NCI-H82 treated with DMSO at 0.1 percent for 48 hours (cell line): ENCODE measurements at regions not wholly inside any gene's neighbourhood (a gene's known extent, or its start where the extent isn't known, plus 50 kb on each side); places are given as distances from the start of the nearest gene placed in this dataset.

ENCODE experiments used
- DNase-seq: peaks from one replicate; lab custom pipeline; 2025; ENCODE audit not compliant: unreplicated experiment; lab: John Stamatoyannopoulos, UW

GRCh38 chr1:239918634-239919033 lies 173.0 kb upstream of the FMN2 start:
- no peak for DNase-seq

GRCh38 chr1:239920214-239920613 lies 171.5 kb upstream of the FMN2 start:
- no peak for DNase-seq

GRCh38 chr1:239922778-239923522 lies 168.7 kb upstream of the FMN2 start:
- DNase-seq, result no peak

- no peak for DNase-seq
Observed at GRCh38 chr1:239924741-239925350, 166.8 kb upstream of the FMN2 start.

- no peak for DNase-seq
Observed at GRCh38 chr1:239926184-239926583, 165.5 kb upstream of the FMN2 start.

GRCh38 chr1:239929317-239929716 lies 162.4 kb upstream of the FMN2 start:
- no peak for DNase-seq

- no peak for DNase-seq
Observed at GRCh38 chr1:239930686-239931262, 160.9 kb upstream of the FMN2 start.

- DNase-seq, result no peak
Observed at GRCh38 chr1:239931341-239931740, 160.3 kb upstream of the FMN2 start.

- DNase-seq, result no peak
Observed at GRCh38 chr1:239939602-239940001, 152.1 kb upstream of the FMN2 start.

GRCh38 chr1:239943761-239944160 lies 147.9 kb upstream of the FMN2 start:
- no peak for DNase-seq

- DNase-seq, result no peak
Observed at GRCh38 chr1:239944666-239945065, 147.0 kb upstream of the FMN2 start.

GRCh38 chr1:239947801-239948200 lies 143.9 kb upstream of the FMN2 start:
- DNase-seq, result no peak

- DNase-seq, result peak; percentile 67
Observed at GRCh38 chr1:239951511-239952140, 140.1 kb upstream of the FMN2 start.

- DNase-seq, result no peak
Observed at GRCh38 chr1:239952348-239953308, 139.1 kb upstream of the FMN2 start.

GRCh38 chr1:239954836-239955235 lies 136.8 kb upstream of the FMN2 start:
- no peak for DNase-seq

- DNase-seq, result no peak
Observed at GRCh38 chr1:239955431-239955830, 136.3 kb upstream of the FMN2 start.

- DNase-seq, result no peak
Observed at GRCh38 chr1:239956263-239956662, 135.4 kb upstream of the FMN2 start.

GRCh38 chr1:239958063-239958462 lies 133.6 kb upstream of the FMN2 start:
- DNase-seq, result no peak

- peak; percentile 28 for DNase-seq
Observed at GRCh38 chr1:239960366-239960765, 131.3 kb upstream of the FMN2 start.

GRCh38 chr1:239963856-239964255 lies 127.8 kb upstream of the FMN2 start:
- DNase-seq, result no peak
